ENCODE measurements at regions not wholly inside any gene's neighbourhood (a gene's known extent, or its start where the extent isn't known, plus 50 kb on each side); places are given as distances from the start of the nearest gene placed in this dataset.

GRCh38 chr13:81591528-81592220 lies 1250.7 kb upstream of the SPRY2 start:
- TF ChIP-seq CTCF (tag by site-specific recombination; IDR thresholded peaks at IDR 0.05) (no peak), ZBTB17 (tag by site-specific recombination; IDR thresholded peaks at IDR 0.05) (no peak), ZSCAN4 (tag by site-specific recombination; IDR thresholded peaks at IDR 0.05) (no peak), ZNF174 (tag by site-specific recombination; IDR thresholded peaks at IDR 0.05) (no peak), BCL6B (tag by site-specific recombination; IDR thresholded peaks at IDR 0.05) (no peak), ZBTB7A (tag by site-specific recombination; IDR thresholded peaks at IDR 0.05; ENCODE audit: low read depth) (no peak), ZNF391 (tag by site-specific recombination; IDR thresholded peaks at IDR 0.05; ENCODE audit: borderline replicate concordance, low read depth) (no peak), ZNF692 (tag by site-specific recombination; IDR thresholded peaks at IDR 0.05) (no peak), PRDM2 (tag by site-specific recombination; IDR thresholded peaks at IDR 0.05; ENCODE audit: borderline replicate concordance) (no peak), ZNF114 (tag by site-specific recombination; IDR thresholded peaks at IDR 0.05) (no peak), ZNF449 (tag by site-specific recombination; IDR thresholded peaks at IDR 0.05) (no peak), SALL2 (tag by site-specific recombination; IDR thresholded peaks at IDR 0.05; ENCODE audit: borderline replicate concordance) (no peak), ZNF23 (tag by site-specific recombination; IDR thresholded peaks at IDR 0.05; ENCODE audit: borderline replicate concordance) (no peak)
